GM12891 (cell line): ENCODE measurements at regions not wholly inside any gene's neighbourhood (a gene's known extent, or its start where the extent isn't known, plus 50 kb on each side); places are given as distances from the start of the nearest gene placed in this dataset.

Experiments used
- POLR2A ChIP-seq: IDR thresholded peaks from 2 replicates; pipeline ENCODE4 v1.6.1; 2011; ENCODE audit warnings: low read depth, low read length, control low read depth
- POLR2AphosphoS5 ChIP-seq: IDR thresholded peaks from 2 replicates; pipeline ENCODE4 v1.6.1; 2011; ENCODE audit warnings: low read depth, low read length, control low read depth
- POU2F2 ChIP-seq: IDR thresholded peaks from 2 replicates; pipeline ENCODE4 v1.6.1; 2011; ENCODE audit warnings: low read depth, mild to moderate bottlenecking, control low read depth, low read length, moderate library complexity

DNA sequence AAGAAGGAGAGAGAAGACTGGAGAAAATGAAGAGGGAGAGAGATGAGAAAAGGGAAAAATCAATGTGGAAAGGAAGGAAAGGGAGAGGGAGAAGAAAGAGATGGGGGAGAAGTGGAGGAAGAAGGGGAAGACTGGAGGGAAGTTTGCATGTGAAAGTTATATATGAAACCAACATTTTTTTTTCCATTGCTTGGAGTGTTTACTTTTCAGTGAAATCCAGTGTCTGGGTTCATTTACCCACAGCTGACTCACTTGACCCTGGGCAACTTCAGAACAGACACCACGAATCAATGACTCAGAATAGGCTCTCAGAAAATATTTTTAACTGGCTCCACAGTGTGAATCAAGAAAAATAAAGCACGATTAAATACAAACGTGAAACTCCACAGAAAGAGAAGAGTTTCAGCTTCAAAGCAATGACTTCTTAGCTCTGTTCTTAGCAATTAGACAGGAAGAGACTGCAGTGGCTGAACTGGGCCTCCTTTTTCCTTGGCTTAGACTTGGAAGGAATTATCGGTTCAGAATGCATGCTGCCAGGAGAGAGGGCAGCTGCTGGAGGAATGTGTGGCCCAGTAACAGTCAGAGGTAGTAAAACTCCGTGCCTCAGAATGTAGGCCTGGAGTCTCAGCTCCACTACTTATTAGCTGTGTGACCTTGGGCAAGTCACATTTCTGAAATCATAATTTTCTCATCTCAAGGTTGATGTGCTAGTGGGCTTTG is 237.5 kb downstream of the MIAT start:
- TF ChIP-seq POLR2AphosphoS5 (no peak), POLR2A (no peak), POU2F2 (no peak)
